PC-3 (cell line): ENCODE measurements at regions not wholly inside any gene's neighbourhood (a gene's known extent, or its start where the extent isn't known, plus 50 kb on each side); places are given as distances from the start of the nearest gene placed in this dataset.

Source experiments
- EZH2 ChIP-seq: fragments of 300-600 bp; sonication (generic); IDR thresholded peaks from one replicate; pipeline ENCODE4 v1.6.1; 2017; ENCODE audit warnings: antibody characterized with exemption, mild to moderate bottlenecking, low read length; ENCODE audit not compliant: unreplicated experiment
- EZH2phosphoT487 ChIP-seq: fragments of 300-600 bp; sonication (generic); IDR thresholded peaks from 2 replicates; pipeline ENCODE4 v1.6.1; 2018; ENCODE audit warnings: mild to moderate bottlenecking, antibody characterized with exemption, low read length, borderline replicate concordance
- TF ChIP-seq, protein P1 (sequence below): fragments of 300-600 bp; sonication (generic); conservative IDR thresholded peaks from 2 replicates; pipeline ENCODE4 v1.5.1; 2017; ENCODE audit warnings: antibody characterized with exemption, low read depth, mild to moderate bottlenecking, low read length

DNA sequence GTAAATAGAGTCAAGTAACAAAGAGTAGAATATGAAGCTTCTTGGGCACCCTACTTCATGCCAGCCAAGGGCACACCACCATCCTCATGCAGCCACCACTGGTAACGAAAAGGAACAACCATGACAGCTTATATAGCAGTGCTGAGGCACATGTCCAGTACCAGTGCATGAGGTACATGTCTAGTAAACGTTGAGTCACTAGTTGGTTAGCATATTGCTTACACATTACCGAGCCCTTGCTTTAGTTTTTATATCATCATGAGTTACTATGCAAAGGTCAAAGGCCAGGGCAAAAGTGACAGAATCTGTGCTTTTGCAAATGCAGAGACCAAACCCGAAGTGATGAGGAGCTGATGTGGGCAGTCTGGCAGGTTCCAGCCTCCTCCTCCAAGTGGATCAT, 147.1 kb upstream of the MAP1B start:
- TF ChIP-seq EZH2phosphoT487 (no peak), EZH2 (no peak)
- TF ChIP-seq, protein P1, sequence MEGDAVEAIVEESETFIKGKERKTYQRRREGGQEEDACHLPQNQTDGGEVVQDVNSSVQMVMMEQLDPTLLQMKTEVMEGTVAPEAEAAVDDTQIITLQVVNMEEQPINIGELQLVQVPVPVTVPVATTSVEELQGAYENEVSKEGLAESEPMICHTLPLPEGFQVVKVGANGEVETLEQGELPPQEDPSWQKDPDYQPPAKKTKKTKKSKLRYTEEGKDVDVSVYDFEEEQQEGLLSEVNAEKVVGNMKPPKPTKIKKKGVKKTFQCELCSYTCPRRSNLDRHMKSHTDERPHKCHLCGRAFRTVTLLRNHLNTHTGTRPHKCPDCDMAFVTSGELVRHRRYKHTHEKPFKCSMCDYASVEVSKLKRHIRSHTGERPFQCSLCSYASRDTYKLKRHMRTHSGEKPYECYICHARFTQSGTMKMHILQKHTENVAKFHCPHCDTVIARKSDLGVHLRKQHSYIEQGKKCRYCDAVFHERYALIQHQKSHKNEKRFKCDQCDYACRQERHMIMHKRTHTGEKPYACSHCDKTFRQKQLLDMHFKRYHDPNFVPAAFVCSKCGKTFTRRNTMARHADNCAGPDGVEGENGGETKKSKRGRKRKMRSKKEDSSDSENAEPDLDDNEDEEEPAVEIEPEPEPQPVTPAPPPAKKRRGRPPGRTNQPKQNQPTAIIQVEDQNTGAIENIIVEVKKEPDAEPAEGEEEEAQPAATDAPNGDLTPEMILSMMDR: no peak
